H9 (cell line): ENCODE measurements at regions not wholly inside any gene's neighbourhood (a gene's known extent, or its start where the extent isn't known, plus 50 kb on each side); places are given as distances from the start of the nearest gene placed in this dataset.

ENCODE experiments used
- DNase-seq: peaks from one replicate; pipeline ENCODE4 v3.0.0-alpha.2; 2017
- H2AFZ ChIP-seq: one replicate; pipeline ENCODE4 v1.6.1; 2013; ENCODE audit warnings: mild to moderate bottlenecking, low read length, control low read depth, moderate library complexity
- H2AK5ac ChIP-seq: 2 replicates; pipeline ENCODE4 v1.6.1; 2013; ENCODE audit warnings: low read length, control low read depth, mixed read lengths; ENCODE audit not compliant: insufficient read length
- H2BK120ac ChIP-seq: one replicate; pipeline ENCODE4 v1.6.1; 2013; ENCODE audit warnings: low read depth, mild to moderate bottlenecking, low read length, control low read depth, inconsistent platforms; ENCODE audit not compliant: poor library complexity, severe bottlenecking
- H2BK12ac ChIP-seq: 2 replicates; pipeline ENCODE4 v1.6.1; 2013; ENCODE audit warnings: low read length, control low read depth, mixed read lengths, low read depth; ENCODE audit not compliant: insufficient read length
- H2BK15ac ChIP-seq: 2 replicates; pipeline ENCODE4 v1.6.1; 2013; ENCODE audit warnings: low read depth, low read length, control low read depth
- H2BK20ac ChIP-seq: one replicate; pipeline ENCODE4 v1.6.1; 2013; ENCODE audit warnings: low read depth, mild to moderate bottlenecking, low read length, control low read depth, inconsistent platforms; ENCODE audit not compliant: poor library complexity, severe bottlenecking
- H2BK5ac ChIP-seq: 2 replicates; pipeline ENCODE4 v1.6.1; 2013; ENCODE audit warnings: low read length, control low read depth, mixed read lengths; ENCODE audit not compliant: insufficient read length
- H3K14ac ChIP-seq: 2 replicates; pipeline ENCODE4 v1.6.1; 2013; ENCODE audit warnings: low read length, control low read depth; ENCODE audit not compliant: insufficient read depth
- H3K18ac ChIP-seq: 2 replicates; pipeline ENCODE4 v1.6.1; 2013; ENCODE audit warnings: low read depth, mild to moderate bottlenecking, mixed read lengths, low read length, control low read depth; ENCODE audit not compliant: insufficient read length
- H3K23ac ChIP-seq: 2 replicates; pipeline ENCODE4 v1.6.1; 2013; ENCODE audit warnings: low read length, control low read depth, mixed read lengths, low read depth; ENCODE audit not compliant: insufficient read length
- H3K23me2 ChIP-seq: 2 replicates; pipeline ENCODE4 v1.6.1; 2013; ENCODE audit warnings: low read depth, mild to moderate bottlenecking, mixed read lengths, low read length, control low read depth; ENCODE audit not compliant: insufficient read length, poor library complexity, severe bottlenecking
- H3K27ac ChIP-seq: 2 replicates; pipeline ENCODE4 v1.5.1; 2013; ENCODE audit warnings: low read length, control low read depth, mixed read lengths, low read depth; ENCODE audit not compliant: insufficient read length
- H3K27me3 ChIP-seq: 2 replicates; pipeline ENCODE4 v1.6.1; 2013; ENCODE audit warnings: low read length, control low read depth, inconsistent platforms; ENCODE audit not compliant: insufficient read depth
- H3K4ac ChIP-seq: 2 replicates; pipeline ENCODE4 v1.6.1; 2013; ENCODE audit warnings: low read depth, mild to moderate bottlenecking, control low read depth, inconsistent platforms, low read length, moderate library complexity
- H3K4me1 ChIP-seq: 2 replicates; pipeline ENCODE4 v1.6.1; 2013; ENCODE audit warnings: low read length, control low read depth, inconsistent platforms; ENCODE audit not compliant: insufficient read depth
- H3K4me2 ChIP-seq: 2 replicates; pipeline ENCODE4 v1.6.1; 2013; ENCODE audit warnings: low read length, control low read depth, mixed read lengths; ENCODE audit not compliant: insufficient read length, insufficient read depth
- H3K56ac ChIP-seq: 2 replicates; pipeline ENCODE4 v1.6.1; 2013; ENCODE audit warnings: low read depth, mild to moderate bottlenecking, mixed read lengths, low read length, control low read depth; ENCODE audit not compliant: insufficient read length
- H3K79me1 ChIP-seq: 2 replicates; pipeline ENCODE4 v1.6.1; 2013; ENCODE audit warnings: low read depth, mild to moderate bottlenecking, moderate library complexity, low read length, control low read depth, inconsistent platforms; ENCODE audit not compliant: insufficient read depth, poor library complexity, severe bottlenecking
- H3K79me2 ChIP-seq: 2 replicates; pipeline ENCODE4 v1.6.1; 2013; ENCODE audit warnings: low read length, control low read depth, inconsistent platforms; ENCODE audit not compliant: insufficient read depth
- H3K9ac ChIP-seq: 2 replicates; pipeline ENCODE4 v1.6.1; 2013; ENCODE audit warnings: low read length, control low read depth, mixed read lengths; ENCODE audit not compliant: insufficient read length; ENCODE audit errors: extremely low read depth
- H3K9me3 ChIP-seq: one replicate; pipeline ENCODE4 v1.6.1; 2013; ENCODE audit warnings: low read depth, low read length, inconsistent platforms; ENCODE audit not compliant: control insufficient read depth
- H3T11ph ChIP-seq: one replicate; pipeline ENCODE4 v1.6.1; 2013; ENCODE audit warnings: mild to moderate bottlenecking, low read length, control low read depth, inconsistent platforms
- H4K20me1 ChIP-seq: one replicate; pipeline ENCODE4 v1.6.1; 2013; ENCODE audit not compliant: control insufficient read depth, insufficient read length, insufficient read depth
- H4K5ac ChIP-seq: 2 replicates; pipeline ENCODE4 v1.6.1; 2013; ENCODE audit warnings: low read depth, mild to moderate bottlenecking, mixed read lengths, low read length, control low read depth; ENCODE audit not compliant: insufficient read length
- H4K8ac ChIP-seq: replicated peaks from 2 replicates; pipeline ENCODE4 v1.6.1; 2013; ENCODE audit warnings: low read length, control low read depth, mixed read lengths, low read depth; ENCODE audit not compliant: insufficient read length
- H4K91ac ChIP-seq: 2 replicates; pipeline ENCODE4 v1.6.1; 2013; ENCODE audit warnings: low read depth, mild to moderate bottlenecking, moderate library complexity, mixed read lengths, low read length, control low read depth; ENCODE audit not compliant: insufficient read length
- H3K27ac Mint-ChIP-seq, 3 experiments: 2 replicates in 2 of 3; 3 replicates in 1 of 3; pipeline ENCODE4 v1.8.0; 2020 to 2021; ENCODE audit warnings: mixed read lengths in 3 of 3, mild to moderate bottlenecking in 1 of 3, moderate library complexity in 1 of 3
- H3K27me3 Mint-ChIP-seq: 2 replicates; pipeline ENCODE4 v1.8.0; 2021; ENCODE audit warnings: low read depth, mild to moderate bottlenecking, moderate library complexity, mixed read lengths
- H3K36me3 Mint-ChIP-seq, 3 experiments: 2 replicates in 2 of 3; 3 replicates in 1 of 3; pipeline ENCODE4 v1.8.0; 2020 to 2021; ENCODE audit warnings: low read depth in 3 of 3, mixed read lengths in 3 of 3; ENCODE audit not compliant: insufficient read depth in 1 of 3
- H3K4me1 Mint-ChIP-seq, 2 experiments: 2 replicates each; pipeline ENCODE4 v1.8.0; 2020; ENCODE audit warnings: mixed read lengths in 2 of 2
- H3K4me3 Mint-ChIP-seq, 2 experiments: 2 replicates in 1 of 2; 3 replicates in 1 of 2; pipeline ENCODE4 v1.8.0; 2020 to 2021; ENCODE audit warnings: mild to moderate bottlenecking in 2 of 2, mixed read lengths in 2 of 2, moderate library complexity in 1 of 2
- H3K9me3 Mint-ChIP-seq, 2 experiments: 2 replicates in 1 of 2; 3 replicates in 1 of 2; pipeline ENCODE4 v1.8.0; 2020; ENCODE audit warnings: mild to moderate bottlenecking in 2 of 2, mixed read lengths in 2 of 2, moderate library complexity in 1 of 2
- WGBS: extraction: QIAGEN DNeasy Blood & Tissue Kit; methylation state at CpG from one replicate; pipeline ENCODE4 v1.1.7; 2013; ENCODE audit warnings: missing lambda C conversion rate, low lambda C conversion rate, mixed read lengths; ENCODE audit not compliant: insufficient read length; ENCODE audit errors: extremely low coverage; 5-methylcytosine and 5-hydroxymethylcytosine counted together
- TF ChIP-seq, protein P1 (sequence below): fragments of 200-600 bp; sonication (generic); conservative IDR thresholded peaks from 3 replicates; pipeline ENCODE4 v1.8.0; 2021; ENCODE audit warnings: antibody characterized with exemption, mild to moderate bottlenecking

- Histone ChIP-seq H3K4me2 (no peak overlapping the region), H3K18ac (no peak overlapping the region), H4K8ac (no peak overlapping the region), H2BK20ac (no peak overlapping the region), H3K9me3 (no peaks in the 10 kb centered on the region), H3K79me2 (no peaks in the 10 kb centered on the region), H3K14ac (no peak overlapping the region; the same call in 1 of the 2 replicates), H3K56ac (no peak overlapping the region), H2AK5ac (no peak overlapping the region), H4K5ac (no peak overlapping the region), H2BK15ac (no peak overlapping the region), H4K91ac (no peak overlapping the region), H3K23ac (no peak overlapping the region), H3K4me1 (no peaks in the 10 kb centered on the region), H3K27ac (no peak overlapping the region), H3K9ac (no peak overlapping the region), H3K79me1 (no peaks in the 10 kb centered on the region), H3T11ph (no peak overlapping the region), H2BK5ac (no peak overlapping the region), H2BK12ac (no peak overlapping the region), H2BK120ac (no peak overlapping the region), H3K23me2 (no peaks in the 10 kb centered on the region), H3K27me3 (no peaks in the 10 kb centered on the region), H2AFZ (no peak overlapping the region), H3K4ac (no peak overlapping the region), H4K20me1 (no peaks in the 10 kb centered on the region)
- H3K27me3 Mint-ChIP-seq, result peaks cover 21% of the 10 kb centered on the region
- no CpG with 5 or more reads among the region's 9 CpGs for WGBS
- H3K4me1 Mint-ChIP-seq, result peaks cover 0 to 10% of the 10 kb centered on the region in 2 experiments; a peak in 2 of 4 replicates
- peaks cover 0 to 9% (median 6%) of the 10 kb centered on the region in 3 experiments; a peak in 4 of 7 replicates for H3K36me3 Mint-ChIP-seq
- no peak overlapping the region for H3K27ac Mint-ChIP-seq
- TF ChIP-seq, protein P1, sequence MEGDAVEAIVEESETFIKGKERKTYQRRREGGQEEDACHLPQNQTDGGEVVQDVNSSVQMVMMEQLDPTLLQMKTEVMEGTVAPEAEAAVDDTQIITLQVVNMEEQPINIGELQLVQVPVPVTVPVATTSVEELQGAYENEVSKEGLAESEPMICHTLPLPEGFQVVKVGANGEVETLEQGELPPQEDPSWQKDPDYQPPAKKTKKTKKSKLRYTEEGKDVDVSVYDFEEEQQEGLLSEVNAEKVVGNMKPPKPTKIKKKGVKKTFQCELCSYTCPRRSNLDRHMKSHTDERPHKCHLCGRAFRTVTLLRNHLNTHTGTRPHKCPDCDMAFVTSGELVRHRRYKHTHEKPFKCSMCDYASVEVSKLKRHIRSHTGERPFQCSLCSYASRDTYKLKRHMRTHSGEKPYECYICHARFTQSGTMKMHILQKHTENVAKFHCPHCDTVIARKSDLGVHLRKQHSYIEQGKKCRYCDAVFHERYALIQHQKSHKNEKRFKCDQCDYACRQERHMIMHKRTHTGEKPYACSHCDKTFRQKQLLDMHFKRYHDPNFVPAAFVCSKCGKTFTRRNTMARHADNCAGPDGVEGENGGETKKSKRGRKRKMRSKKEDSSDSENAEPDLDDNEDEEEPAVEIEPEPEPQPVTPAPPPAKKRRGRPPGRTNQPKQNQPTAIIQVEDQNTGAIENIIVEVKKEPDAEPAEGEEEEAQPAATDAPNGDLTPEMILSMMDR, result no peak
- no peak for DNase-seq
- peaks cover 17 to 31% of the 10 kb centered on the region in 2 experiments; a peak in 4 of 5 replicates for H3K9me3 Mint-ChIP-seq
- H3K4me3 Mint-ChIP-seq, result no peak overlapping the region
Measured at GRCh38 chr7:155908385-155908784, 96.1 kb upstream of the SHH start.
